ENCODE measurements at regions not wholly inside any gene's neighbourhood (a gene's known extent, or its start where the extent isn't known, plus 50 kb on each side); places are given as distances from the start of the nearest gene placed in this dataset.

DNA sequence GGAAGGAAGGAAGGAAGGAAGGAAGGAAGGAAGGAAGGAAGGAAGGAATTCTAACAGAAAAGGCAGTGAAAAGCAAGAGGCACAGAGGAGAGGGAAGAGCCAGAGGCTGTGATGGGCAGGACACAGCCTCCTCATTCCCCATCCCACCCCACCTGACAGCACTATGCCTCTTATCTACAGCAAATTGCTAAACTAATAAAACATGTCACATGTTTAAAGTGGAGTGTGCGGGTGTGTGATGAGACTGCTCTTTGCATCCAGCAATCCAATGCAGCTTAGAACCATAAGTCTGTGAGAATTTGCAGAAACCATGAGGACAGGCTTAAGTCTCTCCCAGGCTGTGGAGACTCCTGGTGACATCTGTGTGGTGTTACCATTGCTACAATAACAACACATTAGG is 108.4 kb upstream of the ALK start:
- no peaks in the 10 kb centered on the region for H3K79me2 ChIP-seq (ENCODE audit: insufficient read depth, low read length)
- H4K20me1 ChIP-seq (ENCODE audit: low read depth, low read length) = no peaks in the 10 kb centered on the region
- no peak overlapping the region for H3K9ac ChIP-seq (ENCODE audit: low read length)
- H2AFZ ChIP-seq (ENCODE audit: low read depth, low read length, severe bottlenecking) = no peak overlapping the region
- H3K9me3 ChIP-seq (ENCODE audit: insufficient read depth, low read length) = no peaks in the 10 kb centered on the region
- no peak overlapping the region for H3K27ac ChIP-seq (ENCODE audit: low read depth, low read length)
- no peak overlapping the region for H3K4me2 ChIP-seq (ENCODE audit: low read depth, low read length, poor library complexity, severe bottlenecking)
- H3K36me3 ChIP-seq (ENCODE audit: low read length) = no peaks in the 10 kb centered on the region
- no peaks in the 10 kb centered on the region for H3K9me2 ChIP-seq (replicated peaks; ENCODE audit: insufficient read depth, low read length)
- no peaks in the 10 kb centered on the region for H3F3A ChIP-seq (ENCODE audit: insufficient read depth)
- TF ChIP-seq, protein P1, sequence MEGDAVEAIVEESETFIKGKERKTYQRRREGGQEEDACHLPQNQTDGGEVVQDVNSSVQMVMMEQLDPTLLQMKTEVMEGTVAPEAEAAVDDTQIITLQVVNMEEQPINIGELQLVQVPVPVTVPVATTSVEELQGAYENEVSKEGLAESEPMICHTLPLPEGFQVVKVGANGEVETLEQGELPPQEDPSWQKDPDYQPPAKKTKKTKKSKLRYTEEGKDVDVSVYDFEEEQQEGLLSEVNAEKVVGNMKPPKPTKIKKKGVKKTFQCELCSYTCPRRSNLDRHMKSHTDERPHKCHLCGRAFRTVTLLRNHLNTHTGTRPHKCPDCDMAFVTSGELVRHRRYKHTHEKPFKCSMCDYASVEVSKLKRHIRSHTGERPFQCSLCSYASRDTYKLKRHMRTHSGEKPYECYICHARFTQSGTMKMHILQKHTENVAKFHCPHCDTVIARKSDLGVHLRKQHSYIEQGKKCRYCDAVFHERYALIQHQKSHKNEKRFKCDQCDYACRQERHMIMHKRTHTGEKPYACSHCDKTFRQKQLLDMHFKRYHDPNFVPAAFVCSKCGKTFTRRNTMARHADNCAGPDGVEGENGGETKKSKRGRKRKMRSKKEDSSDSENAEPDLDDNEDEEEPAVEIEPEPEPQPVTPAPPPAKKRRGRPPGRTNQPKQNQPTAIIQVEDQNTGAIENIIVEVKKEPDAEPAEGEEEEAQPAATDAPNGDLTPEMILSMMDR (IDR thresholded peaks at IDR 0.05; ENCODE audit: insufficient read depth, low read length, poor library complexity, severe bottlenecking) = no peak
- TF ChIP-seq EZH2phosphoT487 (conservative IDR thresholded peaks at IDR 0.05; ENCODE audit: low read length) = no peak
- no peaks in the 10 kb centered on the region for H3K27me3 ChIP-seq (ENCODE audit: low read length)
- H3K4me3 ChIP-seq (ENCODE audit: insufficient read depth, low read length, poor library complexity, severe bottlenecking) = no peak overlapping the region

DNA sequence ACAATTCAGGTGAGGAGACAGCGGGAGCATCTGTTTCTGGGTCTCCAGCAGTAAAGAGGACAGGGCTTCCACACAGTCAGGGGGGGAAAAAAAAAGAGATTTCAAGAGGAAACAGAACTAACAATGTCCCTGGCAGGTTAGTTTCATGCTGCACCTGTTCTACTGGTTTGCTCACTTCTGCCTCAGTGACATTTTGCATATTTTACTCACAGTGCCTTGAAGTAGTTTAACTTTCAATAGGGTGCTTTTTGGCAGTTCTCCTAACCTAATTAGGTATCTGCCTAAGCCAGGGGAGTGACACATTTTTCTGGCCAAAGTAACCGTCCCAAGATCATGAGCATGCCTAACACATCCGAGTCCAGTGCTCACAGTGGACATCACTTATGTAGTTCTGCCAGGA is 109.0 kb upstream of the ALK start:
- Histone ChIP-seq H3K27ac (ENCODE audit: low read depth, low read length) (no peak overlapping the region), H3F3A (ENCODE audit: insufficient read depth) (no peaks in the 10 kb centered on the region), H3K9me3 (ENCODE audit: insufficient read depth, low read length) (no peaks in the 10 kb centered on the region), H3K79me2 (ENCODE audit: insufficient read depth, low read length) (no peaks in the 10 kb centered on the region), H3K4me3 (ENCODE audit: insufficient read depth, low read length, poor library complexity, severe bottlenecking) (no peak overlapping the region), H4K20me1 (ENCODE audit: low read depth, low read length) (no peaks in the 10 kb centered on the region), H3K9ac (ENCODE audit: low read length) (no peak overlapping the region), H3K36me3 (ENCODE audit: low read length) (no peaks in the 10 kb centered on the region), H3K9me2 (replicated peaks; ENCODE audit: insufficient read depth, low read length) (no peaks in the 10 kb centered on the region), H3K4me2 (ENCODE audit: low read depth, low read length, poor library complexity, severe bottlenecking) (no peak overlapping the region), H3K27me3 (ENCODE audit: low read length) (no peaks in the 10 kb centered on the region), H2AFZ (ENCODE audit: low read depth, low read length, severe bottlenecking) (no peak overlapping the region)
- no peak for TF ChIP-seq EZH2phosphoT487 (conservative IDR thresholded peaks at IDR 0.05; ENCODE audit: low read length)
- TF ChIP-seq, protein P1 (IDR thresholded peaks at IDR 0.05; ENCODE audit: insufficient read depth, low read length, poor library complexity, severe bottlenecking) = no peak

DNA sequence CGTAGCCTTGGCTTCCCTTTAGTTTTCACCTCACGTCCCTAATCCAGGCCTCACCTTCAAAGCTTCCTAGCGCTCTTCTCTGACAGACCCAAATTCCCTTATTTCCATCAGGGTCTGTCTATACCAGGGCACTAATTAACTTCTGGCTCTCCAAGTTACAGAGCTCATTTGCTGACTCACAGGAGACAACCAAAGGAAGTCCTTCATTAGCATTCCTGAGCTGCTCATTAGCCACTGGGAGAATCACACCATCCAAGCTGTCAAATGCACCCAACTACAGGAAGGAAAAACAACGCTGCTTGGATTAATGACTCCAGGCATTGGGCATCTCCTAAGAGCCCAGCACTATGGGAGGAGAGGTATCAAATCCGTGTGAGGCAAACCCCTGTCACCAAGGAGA is 109.8 kb upstream of the ALK start:
- Histone ChIP-seq H3K9ac (ENCODE audit: low read length) (no peak overlapping the region), H3K36me3 (ENCODE audit: low read length) (no peaks in the 10 kb centered on the region), H3K4me3 (ENCODE audit: insufficient read depth, low read length, poor library complexity, severe bottlenecking) (no peak overlapping the region), H3K27me3 (ENCODE audit: low read length) (no peaks in the 10 kb centered on the region), H3F3A (ENCODE audit: insufficient read depth) (no peaks in the 10 kb centered on the region), H3K27ac (ENCODE audit: low read depth, low read length) (no peak overlapping the region), H3K4me2 (ENCODE audit: low read depth, low read length, poor library complexity, severe bottlenecking) (no peak overlapping the region), H4K20me1 (ENCODE audit: low read depth, low read length) (no peaks in the 10 kb centered on the region), H3K79me2 (ENCODE audit: insufficient read depth, low read length) (no peaks in the 10 kb centered on the region), H2AFZ (ENCODE audit: low read depth, low read length, severe bottlenecking) (no peak overlapping the region), H3K9me3 (ENCODE audit: insufficient read depth, low read length) (no peaks in the 10 kb centered on the region), H3K9me2 (replicated peaks; ENCODE audit: insufficient read depth, low read length) (no peaks in the 10 kb centered on the region)
- TF ChIP-seq, protein P1 (IDR thresholded peaks at IDR 0.05; ENCODE audit: insufficient read depth, low read length, poor library complexity, severe bottlenecking) = no peak
- no peak for TF ChIP-seq EZH2phosphoT487 (conservative IDR thresholded peaks at IDR 0.05; ENCODE audit: low read length)

All from SU-DHL-6 (cell line).